DND-41 (cell line): ENCODE measurements at regions not wholly inside any gene's neighbourhood (a gene's known extent, or its start where the extent isn't known, plus 50 kb on each side); places are given as distances from the start of the nearest gene placed in this dataset.
A peak's percentile ranks its signal among the peaks of the same experiment; 100 is the strongest.

Experiments
- ATAC-seq: fragments of 200-7000 bp; cut with Tn5 transposase; 3 replicates; pipeline ENCODE4 v1.9.1; 2021; ENCODE audit warnings: low read depth; ENCODE audit not compliant: insufficient read depth
- DNase-seq: peaks from one replicate; pipeline ENCODE4 v3.0.0-alpha.2; 2020
- H2AFZ ChIP-seq: 2 replicates; pipeline ENCODE4 v1.6.0; 2012; ENCODE audit warnings: low read depth, low read length
- H3K27ac ChIP-seq: 2 replicates; pipeline ENCODE4 v1.5.1; 2012; ENCODE audit warnings: low read length, inconsistent platforms
- H3K27me3 ChIP-seq: fragments of 200-600 bp; sonication (generic); 2 replicates; pipeline ENCODE4 v1.6.0; 2012; ENCODE audit warnings: low read length, mild to moderate bottlenecking, inconsistent platforms; ENCODE audit not compliant: insufficient read depth, poor library complexity
- H3K36me3 ChIP-seq: 2 replicates; pipeline ENCODE4 v1.5.1; 2012; ENCODE audit warnings: low read length, inconsistent platforms; ENCODE audit not compliant: insufficient read depth
- H3K4me1 ChIP-seq: 2 replicates; pipeline ENCODE4 v1.5.1; 2012; ENCODE audit warnings: mild to moderate bottlenecking, low read length; ENCODE audit not compliant: insufficient read depth
- H3K4me2 ChIP-seq: 2 replicates; pipeline ENCODE4 v1.6.0; 2012; ENCODE audit warnings: mild to moderate bottlenecking, moderate library complexity, low read length, inconsistent platforms; ENCODE audit not compliant: insufficient read depth
- H3K4me3 ChIP-seq, 2 experiments: fragments of 200-600 bp in 1 of 2; shearing (Covaris generic) in 1 of 2; 2 replicates each; pipeline ENCODE4 v1.5.1; 2012 to 2016; ENCODE audit warnings: inconsistent platforms in 2 of 2, low read length in 2 of 2, mild to moderate bottlenecking in 2 of 2, low read depth in 1 of 2, moderate library complexity in 1 of 2
- H3K79me2 ChIP-seq: 2 replicates; pipeline ENCODE4 v1.6.0; 2012; ENCODE audit warnings: low read length, inconsistent platforms; ENCODE audit not compliant: insufficient read depth
- H3K9ac ChIP-seq: 2 replicates; pipeline ENCODE4 v1.6.0; 2012; ENCODE audit warnings: low read depth, mild to moderate bottlenecking, inconsistent platforms, low read length, moderate library complexity
- H3K9me3 ChIP-seq: 2 replicates; pipeline ENCODE4 v1.5.1; 2012; ENCODE audit warnings: low read length, moderate library complexity, mild to moderate bottlenecking, inconsistent platforms; ENCODE audit not compliant: insufficient read depth, severe bottlenecking
- H4K20me1 ChIP-seq: 2 replicates; pipeline ENCODE4 v1.6.0; 2012; ENCODE audit warnings: low read length; ENCODE audit not compliant: insufficient read depth
- CTCF ChIP-seq: IDR thresholded peaks from 2 replicates; pipeline ENCODE4 v1.5.1; 2012; ENCODE audit warnings: borderline replicate concordance, low read length, moderate library complexity, mild to moderate bottlenecking; ENCODE audit not compliant: poor library complexity, severe bottlenecking; ENCODE audit errors: extremely low read depth
- EZH2 ChIP-seq: IDR thresholded peaks from 3 replicates; pipeline ENCODE4 v1.6.1; 2012; ENCODE audit warnings: borderline replicate concordance, low read depth, mild to moderate bottlenecking, moderate library complexity, low read length, inconsistent platforms; ENCODE audit not compliant: severe bottlenecking

GRCh38 chr2:120957905-120958304 lies 222.2 kb downstream of the GLI2 start:
- H3K79me2 ChIP-seq = no peaks in the 10 kb centered on the region
- H3K4me3 ChIP-seq = no peak overlapping the region
- no peak overlapping the region for H2AFZ ChIP-seq
- no peak for TF ChIP-seq EZH2
- TF ChIP-seq CTCF = no peak
- no peak overlapping the region for H3K27ac ChIP-seq
- DNase-seq (no peak), ATAC-seq (no peak)
- H3K27me3 ChIP-seq = peaks cover 4% of the 10 kb centered on the region
- no peaks in the 10 kb centered on the region for H3K36me3 ChIP-seq
- no peak overlapping the region for H3K9ac ChIP-seq
- H3K4me1 ChIP-seq = no peaks in the 10 kb centered on the region
- peaks cover 3% of the 10 kb centered on the region; the same call in 1 of the 2 replicates for H4K20me1 ChIP-seq
- no peaks in the 10 kb centered on the region for H3K9me3 ChIP-seq
- no peak overlapping the region for H3K4me2 ChIP-seq

- Histone ChIP-seq H3K9ac (no peak overlapping the region), H3K36me3 (no peaks in the 10 kb centered on the region), H3K27ac (no peak overlapping the region), H3K4me1 (no peaks in the 10 kb centered on the region), H3K9me3 (no peaks in the 10 kb centered on the region), H3K4me3 (no peak overlapping the region), H3K79me2 (no peaks in the 10 kb centered on the region), H4K20me1 (peaks cover 3% of the 10 kb centered on the region; the same call in 1 of the 2 replicates), H2AFZ (no peak overlapping the region), H3K27me3 (peaks cover 6% of the 10 kb centered on the region), H3K4me2 (no peak overlapping the region)
- ATAC-seq = no peak
- DNase-seq = peak; percentile 11
- TF ChIP-seq CTCF = peak; percentile 34
- no peak for TF ChIP-seq EZH2
These were observed 223.1 kb downstream of the GLI2 start for GRCh38 chr2:120958623-120959366.

- no peaks in the 10 kb centered on the region for H3K4me1 ChIP-seq
- no peaks in the 10 kb centered on the region for H4K20me1 ChIP-seq
- H3K27ac ChIP-seq = no peak overlapping the region
- H3K4me3 ChIP-seq = no peak overlapping the region
- ATAC-seq (no peak), DNase-seq (no peak)
- peaks cover 6% of the 10 kb centered on the region for H3K27me3 ChIP-seq
- TF ChIP-seq EZH2 (no peak), CTCF (no peak)
- no peak overlapping the region for H2AFZ ChIP-seq
- no peaks in the 10 kb centered on the region for H3K36me3 ChIP-seq
- H3K79me2 ChIP-seq = no peaks in the 10 kb centered on the region
- no peak overlapping the region for H3K4me2 ChIP-seq
- no peaks in the 10 kb centered on the region for H3K9me3 ChIP-seq
- no peak overlapping the region for H3K9ac ChIP-seq
These were observed 223.8 kb downstream of the GLI2 start for GRCh38 chr2:120959426-120959825.
